CD8-positive, alpha-beta memory T cell (primary cell): ENCODE measurements at regions not wholly inside any gene's neighbourhood (a gene's known extent, or its start where the extent isn't known, plus 50 kb on each side); places are given as distances from the start of the nearest gene placed in this dataset.

Experiments
- CTCF ChIA-PET: fragments of 350-600 bp; sonication (Branson Sonifier 250); formaldehyde crosslinking; loops from one replicate; lab custom pipeline; 2021; ENCODE audit warnings: antibody characterized with exemption; lab: Charles Lee
- POLR2A ChIA-PET: fragments of 350-600 bp; sonication (Branson Sonifier 250); formaldehyde crosslinking; loops from one replicate; lab custom pipeline; 2021; ENCODE audit warnings: antibody characterized with exemption; lab: Charles Lee
- DNase-seq, 5 donors: peaks; one replicate each; pipeline versions ENCODE4 v3.0.0 to v3.0.0-alpha.2; 2020 to 2022; ENCODE audit warnings: mixed read lengths in 1 of 5
- H3K27ac ChIP-seq: one replicate; pipeline ENCODE4 v1.7.0; 2013; ENCODE audit warnings: low read depth, mild to moderate bottlenecking, low read length, moderate library complexity
- H3K27me3 ChIP-seq: 2 replicates; pipeline ENCODE4 v1.7.0; 2013; ENCODE audit warnings: low read length, mild to moderate bottlenecking; ENCODE audit not compliant: insufficient read depth, poor library complexity, severe bottlenecking
- H3K36me3 ChIP-seq: 2 replicates; pipeline ENCODE4 v1.7.0; 2013; ENCODE audit warnings: mild to moderate bottlenecking, low read length, moderate library complexity; ENCODE audit not compliant: insufficient read depth
- H3K4me1 ChIP-seq: 2 replicates; pipeline ENCODE4 v1.7.0; 2013; ENCODE audit warnings: mild to moderate bottlenecking, low read length, moderate library complexity; ENCODE audit not compliant: insufficient read depth
- H3K4me3 ChIP-seq: 2 replicates; pipeline ENCODE4 v1.7.0; 2013; ENCODE audit warnings: mild to moderate bottlenecking, low read length
- H3K9me3 ChIP-seq: 2 replicates; pipeline ENCODE4 v1.7.0; 2013; ENCODE audit warnings: mild to moderate bottlenecking, low read length
- H3K27ac Mint-ChIP-seq, 8 donors: one replicate each; pipeline ENCODE4 v1.8.0; 2020 to 2021; ENCODE audit warnings: mixed read lengths in 8 of 8, mild to moderate bottlenecking in 6 of 8, inconsistent platforms in 3 of 8, moderate library complexity in 3 of 8
- H3K27me3 Mint-ChIP-seq, 2 donors: one replicate each; pipeline ENCODE4 v1.8.0; 2020 to 2021; ENCODE audit warnings: mixed read lengths in 2 of 2, mild to moderate bottlenecking in 1 of 2, moderate library complexity in 1 of 2
- H3K36me3 Mint-ChIP-seq, 3 donors: one replicate each; pipeline ENCODE4 v1.8.0; 2020 to 2021; ENCODE audit warnings: mixed read lengths in 3 of 3, inconsistent platforms in 1 of 3, mild to moderate bottlenecking in 1 of 3
- H3K4me1 Mint-ChIP-seq, 3 donors: one replicate each; pipeline ENCODE4 v1.8.0; 2020 to 2021; ENCODE audit warnings: mixed read lengths in 3 of 3, inconsistent platforms in 1 of 3, mild to moderate bottlenecking in 1 of 3
- H3K4me3 Mint-ChIP-seq, 7 donors: one replicate each; pipeline ENCODE4 v1.8.0; 2020 to 2021; ENCODE audit warnings: mixed read lengths in 7 of 7, mild to moderate bottlenecking in 6 of 7, moderate library complexity in 4 of 7, inconsistent platforms in 2 of 7
- H3K9me3 Mint-ChIP-seq, 5 donors: one replicate each; pipeline ENCODE4 v1.8.0; 2020 to 2022; ENCODE audit warnings: mixed read lengths in 5 of 5, mild to moderate bottlenecking in 3 of 5, moderate library complexity in 2 of 5, inconsistent platforms in 1 of 5

GRCh38 chr16:52631711-52632110 lies 84.8 kb upstream of the TOX3 start:
- Mint-ChIP-seq H3K27me3 (no peaks in the 10 kb centered on the region), H3K27ac (no peak overlapping the region), H3K4me3 (no peak overlapping the region), H3K9me3 (peaks cover 0 to 13% (median 9%) of the 10 kb centered on the region in 5 donors), H3K36me3 (no peaks in the 10 kb centered on the region), H3K4me1 (no peaks in the 10 kb centered on the region)
- no peaks in the 10 kb centered on the region for H3K9me3 ChIP-seq
- no peaks in the 10 kb centered on the region for H3K36me3 ChIP-seq
- no peak for DNase-seq
- H3K4me3 ChIP-seq = no peak overlapping the region
- no peaks in the 10 kb centered on the region for H3K27me3 ChIP-seq
- H3K4me1 ChIP-seq = no peaks in the 10 kb centered on the region
- CTCF ChIA-PET = no interaction called here
- H3K27ac ChIP-seq = no peak overlapping the region
- POLR2A ChIA-PET = no interaction called here

- POLR2A ChIA-PET = no interaction called here
- H3K4me3 ChIP-seq = no peak overlapping the region
Observed at GRCh38 chr16:52630711-52631110, 83.8 kb upstream of the TOX3 start.

GRCh38 chr16:52629296-52629695 lies 82.4 kb upstream of the TOX3 start:
- Histone ChIP-seq H3K9me3 (no peaks in the 10 kb centered on the region), H3K36me3 (no peaks in the 10 kb centered on the region), H3K27ac (no peak overlapping the region), H3K4me3 (no peak overlapping the region), H3K27me3 (no peaks in the 10 kb centered on the region), H3K4me1 (no peaks in the 10 kb centered on the region)
- H3K4me1 Mint-ChIP-seq = no peaks in the 10 kb centered on the region
- no peak for DNase-seq
- H3K4me3 Mint-ChIP-seq = no peak overlapping the region
- H3K36me3 Mint-ChIP-seq = no peaks in the 10 kb centered on the region
- POLR2A ChIA-PET = no interaction called here
- CTCF ChIA-PET = interaction anchor here (1.1 kb wide), 1 partner anchor 11 kb away, joined by 3 read pairs; no protein-coding TSS in a partner anchor
- H3K27ac Mint-ChIP-seq = no peak overlapping the region
- H3K27me3 Mint-ChIP-seq = no peaks in the 10 kb centered on the region
- H3K9me3 Mint-ChIP-seq = peaks cover 0 to 12% (median 5%) of the 10 kb centered on the region in 5 donors

More at GRCh38 chr16:52630711-52631110, 83.8 kb upstream of the TOX3 start:
- CTCF ChIA-PET = no interaction called here
- no peaks in the 10 kb centered on the region for H3K27me3 Mint-ChIP-seq
- H3K4me3 Mint-ChIP-seq = no peak overlapping the region
- H3K4me1 Mint-ChIP-seq = no peaks in the 10 kb centered on the region
- H3K36me3 ChIP-seq = no peaks in the 10 kb centered on the region
- no peaks in the 10 kb centered on the region for H3K27me3 ChIP-seq
- peaks cover 0 to 12% (median 5%) of the 10 kb centered on the region in 5 donors for H3K9me3 Mint-ChIP-seq
- no peak overlapping the region for H3K27ac ChIP-seq
- H3K4me1 ChIP-seq = no peaks in the 10 kb centered on the region
- no peak for DNase-seq
- no peak overlapping the region for H3K27ac Mint-ChIP-seq
- H3K9me3 ChIP-seq = no peaks in the 10 kb centered on the region
- no peaks in the 10 kb centered on the region for H3K36me3 Mint-ChIP-seq

GRCh38 chr16:52624891-52625290 lies 77.9 kb upstream of the TOX3 start:
- no peaks in the 10 kb centered on the region for H3K4me1 ChIP-seq
- no peak for DNase-seq
- no peaks in the 10 kb centered on the region for H3K36me3 ChIP-seq
- H3K4me3 Mint-ChIP-seq = no peak overlapping the region
- no peak overlapping the region for H3K4me3 ChIP-seq
- no peaks in the 10 kb centered on the region for H3K9me3 ChIP-seq
- H3K4me1 Mint-ChIP-seq = no peaks in the 10 kb centered on the region
- H3K36me3 Mint-ChIP-seq = no peaks in the 10 kb centered on the region
- no peak overlapping the region for H3K27ac ChIP-seq
- H3K27ac Mint-ChIP-seq = no peak overlapping the region
- ChIA-PET POLR2A (no interaction called here), CTCF (no interaction called here)
- no peaks in the 10 kb centered on the region for H3K27me3 ChIP-seq
- H3K9me3 Mint-ChIP-seq = peaks cover 0 to 8% (median 3%) of the 10 kb centered on the region in 5 donors
- no peaks in the 10 kb centered on the region for H3K27me3 Mint-ChIP-seq

GRCh38 chr16:52621651-52622050 lies 74.7 kb upstream of the TOX3 start:
- no peak overlapping the region for H3K27ac Mint-ChIP-seq
- POLR2A ChIA-PET = no interaction called here
- no peaks in the 10 kb centered on the region for H3K27me3 Mint-ChIP-seq

GRCh38 chr16:52618753-52619497 lies 72.0 kb upstream of the TOX3 start:
- Histone ChIP-seq H3K36me3 (no peaks in the 10 kb centered on the region), H3K4me1 (no peaks in the 10 kb centered on the region), H3K9me3 (no peaks in the 10 kb centered on the region), H3K4me3 (no peak overlapping the region), H3K27ac (no peak overlapping the region), H3K27me3 (no peaks in the 10 kb centered on the region)
- ChIA-PET CTCF (no interaction called here), POLR2A (no interaction called here)
- DNase-seq = no peak
- H3K4me3 Mint-ChIP-seq = no peak overlapping the region
- peaks cover 0 to 5% (median 2%) of the 10 kb centered on the region in 5 donors for H3K9me3 Mint-ChIP-seq
- H3K27ac Mint-ChIP-seq = no peak overlapping the region
- H3K27me3 Mint-ChIP-seq = no peaks in the 10 kb centered on the region
- H3K4me1 Mint-ChIP-seq = no peaks in the 10 kb centered on the region
- no peaks in the 10 kb centered on the region for H3K36me3 Mint-ChIP-seq

More at GRCh38 chr16:52621651-52622050, 74.7 kb upstream of the TOX3 start:
- CTCF ChIA-PET = no interaction called here
- H3K4me1 Mint-ChIP-seq = no peaks in the 10 kb centered on the region
- H3K9me3 Mint-ChIP-seq = peaks cover 0 to 4% (median 3%) of the 10 kb centered on the region in 5 donors
- no peak for DNase-seq
- Histone ChIP-seq H3K4me3 (no peak overlapping the region), H3K36me3 (no peaks in the 10 kb centered on the region), H3K27me3 (no peaks in the 10 kb centered on the region), H3K4me1 (no peaks in the 10 kb centered on the region), H3K9me3 (no peaks in the 10 kb centered on the region), H3K27ac (no peak overlapping the region)
- H3K4me3 Mint-ChIP-seq = no peak overlapping the region
- no peaks in the 10 kb centered on the region for H3K36me3 Mint-ChIP-seq

- Mint-ChIP-seq H3K36me3 (no peaks in the 10 kb centered on the region), H3K4me1 (no peaks in the 10 kb centered on the region), H3K27me3 (no peaks in the 10 kb centered on the region), H3K4me3 (no peak overlapping the region), H3K27ac (no peak overlapping the region), H3K9me3 (peaks cover 0 to 13% (median 0%) of the 10 kb centered on the region in 5 donors)
- ChIA-PET POLR2A (no interaction called here), CTCF (interaction anchor here (1.0 kb wide), 1 partner anchor 11 kb away, joined by 3 read pairs; no protein-coding TSS in a partner anchor)
- no peak overlapping the region for H3K4me3 ChIP-seq
- no peaks in the 10 kb centered on the region for H3K9me3 ChIP-seq
- H3K27ac ChIP-seq = no peak overlapping the region
- H3K4me1 ChIP-seq = no peaks in the 10 kb centered on the region
- no peak for DNase-seq
- no peaks in the 10 kb centered on the region for H3K36me3 ChIP-seq
- H3K27me3 ChIP-seq = no peaks in the 10 kb centered on the region
Observed at GRCh38 chr16:52617591-52617990, 70.6 kb upstream of the TOX3 start.

- H3K4me3 ChIP-seq = no peak overlapping the region
- Mint-ChIP-seq H3K27me3 (no peaks in the 10 kb centered on the region), H3K27ac (no peak overlapping the region), H3K4me3 (no peak overlapping the region), H3K4me1 (no peaks in the 10 kb centered on the region), H3K36me3 (no peaks in the 10 kb centered on the region), H3K9me3 (peaks cover 0 to 9% (median 2%) of the 10 kb centered on the region in 5 donors)
- no peak for DNase-seq
- ChIA-PET POLR2A (no interaction called here), CTCF (no interaction called here)
- H3K27ac ChIP-seq = no peak overlapping the region
- no peaks in the 10 kb centered on the region for H3K9me3 ChIP-seq
- no peaks in the 10 kb centered on the region for H3K36me3 ChIP-seq
- no peaks in the 10 kb centered on the region for H3K4me1 ChIP-seq
- H3K27me3 ChIP-seq = no peaks in the 10 kb centered on the region
Observed at GRCh38 chr16:52613508-52613907, 66.6 kb upstream of the TOX3 start.
